ENCODE measurements at regions not wholly inside any gene's neighbourhood (a gene's known extent, or its start where the extent isn't known, plus 50 kb on each side); places are given as distances from the start of the nearest gene placed in this dataset.

GRCh38 chr11:2083411-2083810 is 55.8 kb downstream of the IGF2 start:
- H3K4me2 ChIP-seq (ENCODE audit: low read length) = no peak overlapping the region
- H3K9me2 ChIP-seq (ENCODE audit: insufficient read depth) = no peaks in the 10 kb centered on the region
- no peaks in the 10 kb centered on the region for H3K9me3 ChIP-seq (ENCODE audit: control insufficient read depth in 1 of 2, insufficient read depth in 1 of 2, low read depth in 1 of 2, low read length in 2 of 2)
- ChIA-PET POLR2A (no interaction called here), CTCF (no interaction called here), RAD21 (ENCODE audit: low non-redundant PET in 1 of 2, low total read pairs in 2 of 2, uncharacterized antibody in 2 of 2, unreplicated experiment in 2 of 2) (no interaction called here)
- H3K4me1 ChIP-seq (ENCODE audit: control insufficient read depth in 1 of 2, insufficient read depth in 2 of 2, low read length in 2 of 2) = no peaks in the 10 kb centered on the region
- no peaks in the 10 kb centered on the region for H3K27me3 ChIP-seq (ENCODE audit: insufficient read depth, low read length)
- intact Hi-C loops (cut with micrococcal nuclease) = no loop called here
- H3K9ac ChIP-seq (ENCODE audit: low read length) = no peak overlapping the region
- DNase-seq (ENCODE audit: low read depth, low spot score) = no peak
- no TSS peak for BruUV-seq (replicated peaks)
- no peak overlapping the region for H3K27ac ChIP-seq (ENCODE audit: low read depth, low read length)
- H3K79me2 ChIP-seq (ENCODE audit: insufficient read depth, low read length) = no peaks in the 10 kb centered on the region
- TF ChIP-seq ZNF274 (IDR thresholded peaks at IDR 0.05; ENCODE audit: low read depth, low read length) (no peak), JUND (IDR thresholded peaks at IDR 0.05) (no peak), MAX (IDR thresholded peaks at IDR 0.05) (no peak), ZFX (IDR thresholded peaks at IDR 0.05) (no peak), POLR2A (IDR thresholded peaks at IDR 0.05; ENCODE audit: borderline replicate concordance, extremely low read depth, insufficient read depth, insufficient read length) (no peak), TCF7L2 (IDR thresholded peaks at IDR 0.05; ENCODE audit: borderline replicate concordance, extremely low read depth, insufficient read depth, insufficient read length) (no peak), SRF (IDR thresholded peaks at IDR 0.05; ENCODE audit: low read depth) (no peak), CBX3 (IDR thresholded peaks at IDR 0.05; ENCODE audit: low read depth) (no peak), CTCF (IDR thresholded peaks at IDR 0.05 in 2 of 3, conservative IDR thresholded peaks at IDR 0.05 in 1 of 3; ENCODE audit: borderline replicate concordance in 1 of 3, insufficient read depth in 1 of 3, low read depth in 2 of 3, low read length in 2 of 3) (no peak), ELF1 (IDR thresholded peaks at IDR 0.05; ENCODE audit: borderline replicate concordance, low read depth) (no peak), CEBPB (IDR thresholded peaks at IDR 0.05; ENCODE audit: low read depth) (no peak), EZH2 (IDR thresholded peaks at IDR 0.05) (no peak), RAD21 (IDR thresholded peaks at IDR 0.05; ENCODE audit: low read depth) (no peak), YY1 (IDR thresholded peaks at IDR 0.05; ENCODE audit: extremely low read depth, insufficient replicate concordance, low read depth, low read length) (no peak), EZH2phosphoT487 (IDR thresholded peaks at IDR 0.05; ENCODE audit: borderline replicate concordance) (no peak), SP1 (IDR thresholded peaks at IDR 0.05; ENCODE audit: low read depth) (no peak), FOSL1 (IDR thresholded peaks at IDR 0.05; ENCODE audit: low read depth) (no peak)
- TF ChIP-seq, protein P1, sequence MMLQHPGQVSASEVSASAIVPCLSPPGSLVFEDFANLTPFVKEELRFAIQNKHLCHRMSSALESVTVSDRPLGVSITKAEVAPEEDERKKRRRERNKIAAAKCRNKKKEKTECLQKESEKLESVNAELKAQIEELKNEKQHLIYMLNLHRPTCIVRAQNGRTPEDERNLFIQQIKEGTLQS (IDR thresholded peaks at IDR 0.05) = no peak
- TF ChIP-seq, protein P2, sequence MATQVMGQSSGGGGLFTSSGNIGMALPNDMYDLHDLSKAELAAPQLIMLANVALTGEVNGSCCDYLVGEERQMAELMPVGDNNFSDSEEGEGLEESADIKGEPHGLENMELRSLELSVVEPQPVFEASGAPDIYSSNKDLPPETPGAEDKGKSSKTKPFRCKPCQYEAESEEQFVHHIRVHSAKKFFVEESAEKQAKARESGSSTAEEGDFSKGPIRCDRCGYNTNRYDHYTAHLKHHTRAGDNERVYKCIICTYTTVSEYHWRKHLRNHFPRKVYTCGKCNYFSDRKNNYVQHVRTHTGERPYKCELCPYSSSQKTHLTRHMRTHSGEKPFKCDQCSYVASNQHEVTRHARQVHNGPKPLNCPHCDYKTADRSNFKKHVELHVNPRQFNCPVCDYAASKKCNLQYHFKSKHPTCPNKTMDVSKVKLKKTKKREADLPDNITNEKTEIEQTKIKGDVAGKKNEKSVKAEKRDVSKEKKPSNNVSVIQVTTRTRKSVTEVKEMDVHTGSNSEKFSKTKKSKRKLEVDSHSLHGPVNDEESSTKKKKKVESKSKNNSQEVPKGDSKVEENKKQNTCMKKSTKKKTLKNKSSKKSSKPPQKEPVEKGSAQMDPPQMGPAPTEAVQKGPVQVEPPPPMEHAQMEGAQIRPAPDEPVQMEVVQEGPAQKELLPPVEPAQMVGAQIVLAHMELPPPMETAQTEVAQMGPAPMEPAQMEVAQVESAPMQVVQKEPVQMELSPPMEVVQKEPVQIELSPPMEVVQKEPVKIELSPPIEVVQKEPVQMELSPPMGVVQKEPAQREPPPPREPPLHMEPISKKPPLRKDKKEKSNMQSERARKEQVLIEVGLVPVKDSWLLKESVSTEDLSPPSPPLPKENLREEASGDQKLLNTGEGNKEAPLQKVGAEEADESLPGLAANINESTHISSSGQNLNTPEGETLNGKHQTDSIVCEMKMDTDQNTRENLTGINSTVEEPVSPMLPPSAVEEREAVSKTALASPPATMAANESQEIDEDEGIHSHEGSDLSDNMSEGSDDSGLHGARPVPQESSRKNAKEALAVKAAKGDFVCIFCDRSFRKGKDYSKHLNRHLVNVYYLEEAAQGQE (IDR thresholded peaks at IDR 0.05; ENCODE audit: low read depth) = no peak
- TF ChIP-seq, protein P3, sequence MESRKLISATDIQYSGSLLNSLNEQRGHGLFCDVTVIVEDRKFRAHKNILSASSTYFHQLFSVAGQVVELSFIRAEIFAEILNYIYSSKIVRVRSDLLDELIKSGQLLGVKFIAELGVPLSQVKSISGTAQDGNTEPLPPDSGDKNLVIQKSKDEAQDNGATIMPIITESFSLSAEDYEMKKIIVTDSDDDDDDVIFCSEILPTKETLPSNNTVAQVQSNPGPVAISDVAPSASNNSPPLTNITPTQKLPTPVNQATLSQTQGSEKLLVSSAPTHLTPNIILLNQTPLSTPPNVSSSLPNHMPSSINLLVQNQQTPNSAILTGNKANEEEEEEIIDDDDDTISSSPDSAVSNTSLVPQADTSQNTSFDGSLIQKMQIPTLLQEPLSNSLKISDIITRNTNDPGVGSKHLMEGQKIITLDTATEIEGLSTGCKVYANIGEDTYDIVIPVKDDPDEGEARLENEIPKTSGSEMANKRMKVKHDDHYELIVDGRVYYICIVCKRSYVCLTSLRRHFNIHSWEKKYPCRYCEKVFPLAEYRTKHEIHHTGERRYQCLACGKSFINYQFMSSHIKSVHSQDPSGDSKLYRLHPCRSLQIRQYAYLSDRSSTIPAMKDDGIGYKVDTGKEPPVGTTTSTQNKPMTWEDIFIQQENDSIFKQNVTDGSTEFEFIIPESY (IDR thresholded peaks at IDR 0.05; ENCODE audit: extremely low read depth, insufficient replicate concordance, low read length) = no peak
- H3K36me3 ChIP-seq (ENCODE audit: control insufficient read depth in 1 of 2, insufficient read depth in 2 of 2, low read length in 2 of 2) = no peaks in the 10 kb centered on the region
- no peaks in the 10 kb centered on the region for H4K20me1 ChIP-seq (ENCODE audit: insufficient read depth)
- H2AFZ ChIP-seq (ENCODE audit: low read depth, low read length, poor library complexity, severe bottlenecking) = no peak overlapping the region
- H3K4me3 ChIP-seq (replicated peaks in 1 of 2; ENCODE audit: low read depth in 1 of 2, low read length in 2 of 2) = no peak overlapping the region
- no peak for ATAC-seq
